IgD-negative memory B cell (primary cell): ENCODE measurements at regions not wholly inside any gene's neighbourhood (a gene's known extent, or its start where the extent isn't known, plus 50 kb on each side); places are given as distances from the start of the nearest gene placed in this dataset.

Source experiments
- H3K27ac Mint-ChIP-seq, 3 donors: one replicate each; pipeline ENCODE4 v1.8.0; 2020 to 2022; ENCODE audit warnings: mild to moderate bottlenecking in 3 of 3, mixed read lengths in 3 of 3, moderate library complexity in 1 of 3
- H3K27me3 Mint-ChIP-seq: one replicate; pipeline ENCODE4 v1.8.0; 2021; ENCODE audit warnings: mixed read lengths
- H3K36me3 Mint-ChIP-seq: one replicate; pipeline ENCODE4 v1.8.0; 2020; ENCODE audit warnings: mild to moderate bottlenecking, mixed read lengths
- H3K4me1 Mint-ChIP-seq, 3 donors: one replicate each; pipeline ENCODE4 v1.8.0; 2020 to 2022; ENCODE audit warnings: mixed read lengths in 3 of 3, mild to moderate bottlenecking in 1 of 3
- H3K4me3 Mint-ChIP-seq, 4 donors: one replicate each; pipeline ENCODE4 v1.8.0; 2020 to 2022; ENCODE audit warnings: mild to moderate bottlenecking in 4 of 4, mixed read lengths in 4 of 4, moderate library complexity in 3 of 4
- H3K9me3 Mint-ChIP-seq, 3 donors: one replicate each; pipeline ENCODE4 v1.8.0; 2020 to 2021; ENCODE audit warnings: mixed read lengths in 3 of 3, mild to moderate bottlenecking in 1 of 3

- H3K27me3 Mint-ChIP-seq: peaks cover 4% of the 10 kb centered on the region
- H3K27ac Mint-ChIP-seq: no peak overlapping the region
- H3K4me3 Mint-ChIP-seq: no peak overlapping the region
- H3K9me3 Mint-ChIP-seq: peaks cover 0 to 2% (median under 1%) of the 10 kb centered on the region in 3 donors
- H3K4me1 Mint-ChIP-seq: peaks cover 5 to 9% (median 6%) of the 10 kb centered on the region in 3 donors
- H3K36me3 Mint-ChIP-seq: no peaks in the 10 kb centered on the region
Measured at GRCh38 chr11:111095327-111095726, 150.2 kb upstream of the POU2AF2 start.

DNA sequence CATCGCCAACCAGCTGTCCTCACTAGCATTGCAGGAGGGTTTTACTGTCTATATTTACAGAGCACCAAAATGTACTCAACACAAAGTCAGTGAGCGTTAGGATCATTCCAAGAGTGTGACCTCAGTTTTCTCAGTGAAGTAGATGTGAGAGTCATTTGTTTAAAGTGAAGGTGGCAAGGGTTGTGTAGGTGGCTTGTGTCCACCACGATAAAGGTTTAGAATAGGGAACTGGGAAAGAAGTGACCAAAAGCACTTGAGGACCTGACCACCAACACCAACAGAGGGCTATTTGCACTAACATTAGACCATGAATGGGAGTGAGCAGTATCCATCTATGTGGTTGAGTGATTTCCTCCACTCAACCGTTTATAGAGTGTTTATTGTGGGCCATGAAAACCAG is 152.5 kb upstream of the POU2AF2 start:
- no peak overlapping the region for H3K27ac Mint-ChIP-seq
- peaks cover 5 to 13% (median 9%) of the 10 kb centered on the region in 3 donors for H3K4me1 Mint-ChIP-seq
- peaks cover 4% of the 10 kb centered on the region for H3K27me3 Mint-ChIP-seq

GRCh38 chr11:111091321-111091938 is 154.1 kb upstream of the POU2AF2 start:
- no peak overlapping the region for H3K4me3 Mint-ChIP-seq
- peaks cover 4 to 11% (median 5%) of the 10 kb centered on the region in 3 donors for H3K4me1 Mint-ChIP-seq
- H3K9me3 Mint-ChIP-seq: peaks cover 0 to 2% (median 2%) of the 10 kb centered on the region in 3 donors
- H3K27me3 Mint-ChIP-seq: peaks cover 5% of the 10 kb centered on the region
- no peak overlapping the region for H3K27ac Mint-ChIP-seq
- H3K36me3 Mint-ChIP-seq: no peaks in the 10 kb centered on the region

More for the DNA sequence above, 152.5 kb upstream of the POU2AF2 start:
- peaks cover 0 to 2% (median 0%) of the 10 kb centered on the region in 3 donors for H3K9me3 Mint-ChIP-seq
- H3K36me3 Mint-ChIP-seq: no peaks in the 10 kb centered on the region
- H3K4me3 Mint-ChIP-seq: no peak overlapping the region

DNA sequence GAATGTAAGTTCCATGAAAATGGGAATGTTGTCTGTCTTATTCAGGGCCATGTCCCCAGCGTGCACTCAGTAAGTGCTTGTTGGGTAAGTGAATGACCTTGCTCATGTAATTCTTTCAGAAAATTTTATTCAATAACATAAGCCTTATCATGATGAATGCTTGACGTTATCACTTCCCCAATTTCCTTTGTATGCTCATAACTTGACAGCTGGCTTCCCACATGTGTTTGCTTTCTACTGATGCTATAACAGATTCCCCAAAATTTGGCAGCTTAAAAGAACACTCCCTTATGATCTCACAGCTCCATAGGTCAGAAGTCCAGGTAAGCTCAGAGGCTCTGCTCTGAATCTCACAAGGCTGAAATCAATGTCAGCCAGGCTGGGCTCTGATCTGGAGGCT is 155.8 kb upstream of the POU2AF2 start:
- H3K27me3 Mint-ChIP-seq: peaks cover 5% of the 10 kb centered on the region
- H3K27ac Mint-ChIP-seq: no peak overlapping the region
- peaks cover 0 to 9% (median 5%) of the 10 kb centered on the region in 3 donors for H3K4me1 Mint-ChIP-seq
- peaks cover 0 to 4% (median 0%) of the 10 kb centered on the region in 3 donors for H3K9me3 Mint-ChIP-seq
- no peak overlapping the region for H3K4me3 Mint-ChIP-seq
- no peaks in the 10 kb centered on the region for H3K36me3 Mint-ChIP-seq

DNA sequence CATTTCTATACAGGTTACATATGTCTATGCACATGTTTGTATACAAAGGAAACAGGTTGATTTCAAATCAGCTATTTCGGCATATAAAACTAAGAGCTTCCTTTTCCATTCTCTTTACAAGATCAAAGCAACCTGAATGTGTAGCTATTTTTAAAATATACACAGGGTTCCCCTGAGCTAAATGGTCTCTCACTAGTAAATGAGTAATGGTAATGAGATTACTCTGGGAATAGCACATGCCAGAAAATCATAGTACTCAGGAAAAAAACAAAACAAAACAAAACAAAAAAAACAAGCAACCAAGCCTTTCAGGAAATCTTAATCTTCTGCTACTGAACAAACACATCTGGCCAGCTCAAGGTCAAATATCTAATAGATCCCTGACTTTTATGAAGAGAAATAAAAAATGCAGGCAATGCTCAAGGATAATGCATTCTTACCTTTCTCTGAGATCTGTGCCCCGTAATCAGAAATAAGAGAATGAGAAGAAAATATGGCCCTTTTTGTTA is 156.6 kb upstream of the POU2AF2 start:
- H3K4me3 Mint-ChIP-seq: no peak overlapping the region
- H3K4me1 Mint-ChIP-seq: peaks cover 0 to 9% (median 5%) of the 10 kb centered on the region in 3 donors
- H3K9me3 Mint-ChIP-seq: peaks cover 0 to 4% (median 0%) of the 10 kb centered on the region in 3 donors
- peaks cover 5% of the 10 kb centered on the region for H3K27me3 Mint-ChIP-seq
- no peak overlapping the region for H3K27ac Mint-ChIP-seq
- H3K36me3 Mint-ChIP-seq: no peaks in the 10 kb centered on the region

DNA sequence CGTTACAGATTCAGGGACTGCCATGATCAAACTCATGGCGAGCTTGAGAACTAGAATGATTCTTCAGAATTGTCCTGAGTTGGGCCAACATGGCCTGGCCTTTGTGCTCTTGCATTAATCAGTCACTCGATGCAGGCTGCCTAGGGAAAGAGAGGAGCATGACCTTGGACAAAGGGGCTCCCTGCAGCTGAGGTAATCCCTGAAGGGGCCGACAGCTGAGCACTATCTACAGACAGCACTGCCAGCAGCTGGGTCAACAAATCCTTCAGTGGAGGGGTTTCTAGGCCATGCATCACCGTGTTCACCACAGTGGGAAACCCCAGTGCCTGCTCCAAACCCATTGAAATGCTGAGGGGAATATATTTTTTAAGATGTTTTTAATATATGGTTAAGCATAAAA is 159.5 kb upstream of the POU2AF2 start:
- H3K36me3 Mint-ChIP-seq: no peaks in the 10 kb centered on the region

GRCh38 chr11:111082664-111083063 is 162.9 kb upstream of the POU2AF2 start:
- Mint-ChIP-seq H3K27me3 (peaks cover 1% of the 10 kb centered on the region), H3K27ac (no peak overlapping the region)

More for the DNA sequence above, 159.5 kb upstream of the POU2AF2 start:
- Mint-ChIP-seq H3K27me3 (peaks cover 1% of the 10 kb centered on the region), H3K4me1 (peaks cover 0 to 9% (median 5%) of the 10 kb centered on the region in 3 donors), H3K9me3 (peaks cover 0 to 6% (median 0%) of the 10 kb centered on the region in 3 donors), H3K4me3 (no peak overlapping the region), H3K27ac (no peak overlapping the region)

GRCh38 chr11:111081021-111081511 is 164.5 kb upstream of the POU2AF2 start:
- no peaks in the 10 kb centered on the region for H3K4me1 Mint-ChIP-seq
- no peak overlapping the region for H3K27ac Mint-ChIP-seq
- H3K27me3 Mint-ChIP-seq: no peaks in the 10 kb centered on the region
- peaks cover 0 to 4% (median 0%) of the 10 kb centered on the region in 3 donors for H3K9me3 Mint-ChIP-seq
- H3K36me3 Mint-ChIP-seq: no peaks in the 10 kb centered on the region
- no peak overlapping the region for H3K4me3 Mint-ChIP-seq

More at GRCh38 chr11:111082664-111083063, 162.9 kb upstream of the POU2AF2 start:
- H3K4me3 Mint-ChIP-seq: no peak overlapping the region
- H3K9me3 Mint-ChIP-seq: peaks cover 0 to 6% (median 0%) of the 10 kb centered on the region in 3 donors
- H3K4me1 Mint-ChIP-seq: no peaks in the 10 kb centered on the region
- no peaks in the 10 kb centered on the region for H3K36me3 Mint-ChIP-seq

DNA sequence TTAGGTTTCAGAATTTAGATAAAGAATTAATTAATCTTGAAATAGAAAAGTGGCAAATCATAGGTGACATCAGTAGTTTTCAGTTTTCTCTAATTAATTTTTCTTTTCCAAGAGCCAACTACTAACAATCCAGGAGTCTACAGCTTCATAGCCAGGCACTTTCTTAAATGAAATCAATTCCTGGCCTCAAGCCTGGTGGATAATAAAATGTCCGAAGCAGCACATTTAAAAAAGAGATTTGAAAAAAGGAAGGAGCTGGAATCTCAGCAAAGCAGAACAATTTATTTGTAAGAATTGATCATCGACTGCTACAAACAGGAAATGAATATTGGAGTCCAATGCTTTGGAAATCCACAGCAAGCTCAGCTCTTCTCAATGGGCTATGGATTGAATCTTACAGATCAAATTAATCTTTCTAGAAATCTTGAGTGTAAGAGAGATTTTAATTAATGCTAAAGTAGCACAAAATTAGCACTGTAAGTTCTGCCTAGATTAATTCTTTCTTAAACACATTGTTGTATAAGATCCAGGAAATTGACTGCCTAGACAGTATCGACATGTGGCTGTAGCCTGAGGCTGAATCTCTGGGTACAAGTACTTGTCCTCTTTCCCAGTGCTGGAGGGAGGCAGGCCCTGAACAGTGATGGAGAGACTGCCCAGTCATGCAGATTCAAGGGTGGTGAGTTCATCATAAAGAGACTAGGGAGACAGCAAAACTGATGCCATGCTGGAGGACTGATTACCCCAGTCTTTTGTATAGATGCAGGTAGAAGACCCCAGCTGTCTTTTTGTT is 167.8 kb upstream of the POU2AF2 start:
- Mint-ChIP-seq H3K27ac (no peak overlapping the region), H3K4me1 (peaks cover 0 to 1% (median 0%) of the 10 kb centered on the region in 3 donors), H3K4me3 (no peak overlapping the region), H3K27me3 (no peaks in the 10 kb centered on the region), H3K9me3 (peaks cover 0 to 2% (median 0%) of the 10 kb centered on the region in 3 donors), H3K36me3 (no peaks in the 10 kb centered on the region)

DNA sequence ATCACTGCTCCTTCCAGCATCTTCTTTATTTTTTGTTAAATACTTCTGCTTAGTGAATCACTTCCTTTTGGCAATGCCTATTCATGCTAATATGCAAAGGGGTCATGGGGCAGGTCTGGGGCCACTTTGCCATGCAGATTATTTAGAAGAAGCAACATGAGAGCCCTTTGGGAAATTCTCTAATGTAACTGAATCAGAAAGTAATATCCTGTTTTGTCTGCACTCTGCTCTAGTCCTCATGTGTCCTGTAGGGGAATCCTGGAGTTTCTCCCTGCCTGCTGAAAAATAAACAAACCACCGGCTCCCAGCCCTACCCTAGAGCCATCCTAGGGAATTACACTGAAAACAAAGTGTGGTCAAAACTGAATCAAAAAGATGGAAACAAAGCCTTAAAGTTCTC is 176.5 kb upstream of the POU2AF2 start:
- Mint-ChIP-seq H3K4me1 (peaks cover 0 to 5% (median under 1%) of the 10 kb centered on the region in 3 donors), H3K36me3 (no peaks in the 10 kb centered on the region), H3K4me3 (peak overlapping the region in 1 of 4 donors; percentile 30), H3K27me3 (no peaks in the 10 kb centered on the region), H3K27ac (no peak overlapping the region), H3K9me3 (peaks cover 0 to 4% (median 2%) of the 10 kb centered on the region in 3 donors)

DNA sequence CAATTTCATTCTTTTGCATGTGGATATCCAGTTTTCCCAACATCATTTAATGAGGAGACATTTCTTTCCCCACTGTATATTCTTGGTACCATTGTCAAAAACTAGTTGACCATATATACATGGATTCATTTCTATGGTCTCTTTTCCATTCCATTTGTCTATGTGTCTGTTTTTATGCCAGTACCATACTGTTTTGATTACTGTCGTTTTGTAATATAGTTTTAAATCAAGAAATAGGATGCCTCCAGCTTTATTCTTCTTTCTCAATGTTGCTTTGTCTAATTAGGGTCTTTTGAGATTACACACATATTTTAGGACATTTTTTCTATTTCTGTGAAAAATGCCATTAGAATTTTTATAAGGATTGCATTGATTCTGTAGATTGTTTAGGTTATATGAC is 177.5 kb upstream of the POU2AF2 start:
- Mint-ChIP-seq H3K27ac (no peak overlapping the region), H3K4me3 (no peak overlapping the region), H3K4me1 (peaks cover 0 to 5% (median 0%) of the 10 kb centered on the region in 3 donors), H3K9me3 (peaks cover 0 to 4% (median 2%) of the 10 kb centered on the region in 3 donors), H3K27me3 (no peaks in the 10 kb centered on the region), H3K36me3 (no peaks in the 10 kb centered on the region)

DNA sequence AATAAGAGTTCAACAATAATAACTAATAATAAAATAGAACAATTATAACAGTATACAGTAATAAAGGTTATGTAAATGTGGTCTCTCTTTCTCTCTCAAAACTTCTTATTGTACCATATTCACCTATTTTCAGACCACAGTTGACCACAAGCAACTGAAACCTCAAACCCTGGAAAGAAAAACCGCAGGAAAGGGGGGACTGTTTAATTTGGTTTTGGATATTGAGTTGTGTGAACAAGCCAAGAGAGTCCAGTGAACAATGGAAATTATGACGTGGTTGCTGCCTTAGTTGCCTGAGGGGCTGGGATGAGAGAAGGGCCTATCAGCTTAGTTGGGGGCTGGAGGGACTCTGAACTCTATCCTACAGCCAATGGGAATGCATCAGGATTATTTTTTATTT is 178.7 kb upstream of the POU2AF2 start:
- no peak overlapping the region for H3K27ac Mint-ChIP-seq
- H3K4me3 Mint-ChIP-seq: no peak overlapping the region
- H3K4me1 Mint-ChIP-seq: peaks cover 0 to 5% (median 0%) of the 10 kb centered on the region in 3 donors
- H3K27me3 Mint-ChIP-seq: no peaks in the 10 kb centered on the region
- peaks cover 0 to 4% (median 2%) of the 10 kb centered on the region in 3 donors for H3K9me3 Mint-ChIP-seq
- no peaks in the 10 kb centered on the region for H3K36me3 Mint-ChIP-seq

GRCh38 chr11:111063726-111064517 is 181.6 kb upstream of the POU2AF2 start:
- no peaks in the 10 kb centered on the region for H3K36me3 Mint-ChIP-seq
- H3K4me1 Mint-ChIP-seq: peaks cover 0 to 1% (median 0%) of the 10 kb centered on the region in 3 donors
- no peak overlapping the region for H3K4me3 Mint-ChIP-seq
- H3K27ac Mint-ChIP-seq: no peak overlapping the region
- peaks cover 0 to 2% (median 0%) of the 10 kb centered on the region in 3 donors for H3K9me3 Mint-ChIP-seq
- peaks cover 2% of the 10 kb centered on the region for H3K27me3 Mint-ChIP-seq

GRCh38 chr11:111062420-111062819 is 183.1 kb upstream of the POU2AF2 start:
- H3K4me1 Mint-ChIP-seq: no peaks in the 10 kb centered on the region
- peaks cover 2% of the 10 kb centered on the region for H3K27me3 Mint-ChIP-seq
- no peaks in the 10 kb centered on the region for H3K36me3 Mint-ChIP-seq
- no peak overlapping the region for H3K27ac Mint-ChIP-seq
- H3K9me3 Mint-ChIP-seq: peaks cover 0 to 12% (median 0%) of the 10 kb centered on the region in 3 donors
- no peak overlapping the region for H3K4me3 Mint-ChIP-seq
